Naive thymus-derived CD8-positive, alpha-beta T cell (primary cell): ENCODE measurements at regions not wholly inside any gene's neighbourhood (a gene's known extent, or its start where the extent isn't known, plus 50 kb on each side); places are given as distances from the start of the nearest gene placed in this dataset.
"Not testable (repeated sequence)": the region's sequence is repeated elsewhere in the genome, so short reads cannot be mapped to it uniquely, and the experiment has no call there.

Experiments used
- ATAC-seq, 2 donors: fragments of 150-1000 bp; cut with Tn5 transposase in 1 of 2; sonication (Bioruptor Pico), chemical (Tn5 transposase) in 1 of 2; 1 replicate in 1 of 2; 2 replicates in 1 of 2; pipeline ENCODE4 v1.10.0; 2021; ENCODE audit warnings: mild to moderate bottlenecking in 2 of 2, moderate library complexity in 2 of 2
- POLR2A ChIA-PET: fragments of 350-600 bp; sonication (Branson Sonifier 250); formaldehyde crosslinking; loops from one replicate; lab custom pipeline; 2021; ENCODE audit warnings: antibody characterized with exemption; lab: Charles Lee
- DNase-seq, 10 donors: peaks; one replicate each; pipeline versions ENCODE4 v3.0.0 to v3.0.0-alpha.2; 2020 to 2022
- H3K27ac Mint-ChIP-seq, 10 donors: one replicate each; pipeline ENCODE4 v1.8.0; 2020 to 2022; ENCODE audit warnings: mild to moderate bottlenecking in 10 of 10, mixed read lengths in 10 of 10, moderate library complexity in 4 of 10, inconsistent platforms in 1 of 10
- H3K27me3 Mint-ChIP-seq, 5 donors: one replicate each; pipeline ENCODE4 v1.8.0; 2021 to 2022; ENCODE audit warnings: mixed read lengths in 5 of 5
- H3K36me3 Mint-ChIP-seq, 3 donors: one replicate each; pipeline ENCODE4 v1.8.0; 2020 to 2022; ENCODE audit warnings: mixed read lengths in 3 of 3, mild to moderate bottlenecking in 2 of 3, inconsistent platforms in 1 of 3
- H3K4me1 Mint-ChIP-seq, 4 donors: one replicate each; pipeline ENCODE4 v1.8.0; 2021 to 2022; ENCODE audit warnings: mixed read lengths in 4 of 4
- H3K4me3 Mint-ChIP-seq, 10 donors: one replicate each; pipeline ENCODE4 v1.8.0; 2020 to 2022; ENCODE audit warnings: mild to moderate bottlenecking in 10 of 10, mixed read lengths in 10 of 10, moderate library complexity in 6 of 10, inconsistent platforms in 1 of 10
- H3K9me3 Mint-ChIP-seq, 9 donors: one replicate each; pipeline ENCODE4 v1.8.0; 2020 to 2022; ENCODE audit warnings: mixed read lengths in 9 of 9, mild to moderate bottlenecking in 3 of 9, inconsistent platforms in 1 of 9, moderate library complexity in 1 of 9

DNA sequence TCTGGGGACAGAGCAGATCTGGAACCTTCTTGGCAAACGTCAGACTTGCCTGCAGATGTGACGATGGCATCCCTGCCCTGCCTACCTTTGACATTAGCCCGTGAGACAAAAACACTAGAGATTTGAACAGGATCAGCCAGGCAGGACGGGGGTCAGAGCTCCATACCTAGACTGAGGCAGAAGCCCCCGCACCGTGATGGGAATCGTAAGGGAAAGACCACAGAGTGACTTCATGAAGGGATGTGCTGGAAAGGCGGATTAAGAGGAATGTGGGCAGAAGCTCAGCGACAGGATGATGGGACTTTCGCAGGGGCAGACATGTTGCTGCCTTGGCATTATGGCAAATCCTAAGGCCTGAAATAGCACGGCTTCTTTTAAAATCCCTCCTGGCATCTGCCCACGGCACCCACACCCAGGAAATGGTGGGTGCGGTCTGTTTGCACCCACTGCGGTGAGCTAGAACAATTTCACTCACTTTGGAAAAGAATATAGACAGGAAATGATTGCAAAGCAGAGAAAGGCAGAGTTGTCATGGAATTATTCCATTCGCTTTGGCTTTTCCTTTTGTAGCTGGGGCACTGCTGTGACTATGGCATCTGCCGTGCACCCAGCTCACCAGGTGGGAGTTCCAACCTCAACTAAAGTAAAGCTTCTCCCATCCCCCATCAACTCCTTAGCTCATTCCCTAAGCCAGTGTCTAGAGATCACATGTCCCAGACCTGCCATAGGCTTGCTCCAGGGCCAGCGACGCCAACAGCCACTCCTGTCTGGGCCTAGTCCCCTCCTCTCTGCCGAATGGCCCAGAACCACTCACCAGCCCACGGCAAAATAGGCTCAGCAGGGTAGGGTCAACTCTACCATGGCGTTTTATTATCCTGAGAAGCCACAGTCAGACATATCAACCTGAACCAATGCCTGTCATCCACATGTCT lies 112.7 kb upstream of the NPAS2 start:
- ATAC-seq = no peak
- Mint-ChIP-seq H3K4me3 (peak overlapping the region in 8 of 10 donors; percentile 1 to 61 (median 44)), H3K27ac (peak overlapping the region in 1 of 10 donors; percentile 19), H3K27me3 (no peaks in the 10 kb centered on the region), H3K36me3 (no peaks in the 10 kb centered on the region), H3K4me1 (peaks cover 12 to 32% (median 20%) of the 10 kb centered on the region in 4 donors), H3K9me3 (no peaks in the 10 kb centered on the region)
- peak in 1 of 10 donors; percentile 3 for DNase-seq
- POLR2A ChIA-PET = no interaction called here

GRCh38 chr2:100708333-100708732 lies 111.6 kb upstream of the NPAS2 start:
- DNase-seq (no peak), ATAC-seq (no peak)
- Mint-ChIP-seq H3K4me3 (no peak overlapping the region), H3K4me1 (peaks cover 12 to 30% (median 19%) of the 10 kb centered on the region in 4 donors), H3K27ac (peak overlapping the region in 2 of 10 donors; percentile 11 to 32), H3K9me3 (no peaks in the 10 kb centered on the region), H3K36me3 (no peaks in the 10 kb centered on the region), H3K27me3 (no peaks in the 10 kb centered on the region)
- POLR2A ChIA-PET = no interaction called here

GRCh38 chr2:100713106-100713505 lies 106.8 kb upstream of the NPAS2 start:
- Mint-ChIP-seq H3K4me3 (no peak overlapping the region), H3K9me3 (no peaks in the 10 kb centered on the region), H3K36me3 (no peaks in the 10 kb centered on the region), H3K4me1 (peaks cover 0 to 5% (median 0%) of the 10 kb centered on the region in 4 donors), H3K27ac (no peak overlapping the region), H3K27me3 (no peaks in the 10 kb centered on the region)
- ATAC-seq (no peak), DNase-seq (no peak)
- POLR2A ChIA-PET = no interaction called here

DNA sequence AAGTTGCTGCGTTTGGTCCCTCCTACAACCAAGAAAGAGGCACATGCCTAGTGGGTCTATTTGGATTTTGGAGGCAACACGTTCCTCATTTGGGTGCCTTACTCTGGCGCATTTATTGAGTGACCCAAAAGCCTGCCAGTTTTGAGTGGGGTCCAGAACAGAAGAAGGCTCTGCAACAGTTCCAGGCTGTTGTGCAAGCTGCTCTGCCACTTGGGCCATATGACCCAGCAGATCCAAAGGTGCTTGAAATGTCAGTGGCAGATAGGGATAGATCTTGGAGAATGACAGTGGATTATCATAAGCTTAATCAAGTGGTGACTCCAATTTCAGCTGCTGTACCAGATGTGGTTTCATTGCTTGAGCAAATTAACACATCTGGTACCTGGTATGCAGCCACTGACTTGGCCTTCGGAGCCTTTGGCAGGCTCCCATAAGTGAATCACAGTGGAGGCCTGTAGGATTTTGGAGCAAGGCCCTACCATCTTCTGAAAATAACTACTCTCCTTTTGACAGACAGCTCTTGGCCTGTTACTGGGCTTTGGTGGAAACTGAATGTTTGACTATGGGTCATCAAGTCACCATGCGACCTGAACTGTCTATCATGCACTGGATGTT lies 105.4 kb upstream of the NPAS2 start:
- H3K4me3 Mint-ChIP-seq, H3K9me3 Mint-ChIP-seq, DNase-seq, H3K27ac Mint-ChIP-seq, H3K36me3 Mint-ChIP-seq, POLR2A ChIA-PET, H3K27me3 Mint-ChIP-seq, ATAC-seq, H3K4me1 Mint-ChIP-seq: not testable (repeated sequence)

DNA sequence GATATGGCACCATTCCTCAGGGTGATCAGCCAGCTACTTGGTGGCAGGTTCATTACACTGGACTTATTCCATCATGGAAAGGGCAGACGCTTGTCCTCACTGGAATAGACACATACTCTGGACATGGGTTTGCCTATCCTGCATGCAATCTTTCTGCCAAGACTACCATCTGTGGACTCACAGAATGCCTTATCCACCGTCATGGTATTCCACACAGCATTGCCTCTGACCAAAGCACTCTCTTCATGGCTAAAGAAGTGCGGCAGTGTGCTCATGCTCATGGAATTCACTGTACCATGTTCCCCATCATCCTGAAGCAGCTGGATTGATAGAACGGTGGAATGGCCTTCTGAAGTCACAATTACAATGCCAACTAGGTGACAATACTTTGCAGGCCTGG lies 104.1 kb upstream of the NPAS2 start:
- H3K9me3 Mint-ChIP-seq, H3K4me1 Mint-ChIP-seq, H3K27ac Mint-ChIP-seq, ATAC-seq, DNase-seq, H3K27me3 Mint-ChIP-seq, H3K36me3 Mint-ChIP-seq, H3K4me3 Mint-ChIP-seq, POLR2A ChIA-PET: not testable (repeated sequence)

DNA sequence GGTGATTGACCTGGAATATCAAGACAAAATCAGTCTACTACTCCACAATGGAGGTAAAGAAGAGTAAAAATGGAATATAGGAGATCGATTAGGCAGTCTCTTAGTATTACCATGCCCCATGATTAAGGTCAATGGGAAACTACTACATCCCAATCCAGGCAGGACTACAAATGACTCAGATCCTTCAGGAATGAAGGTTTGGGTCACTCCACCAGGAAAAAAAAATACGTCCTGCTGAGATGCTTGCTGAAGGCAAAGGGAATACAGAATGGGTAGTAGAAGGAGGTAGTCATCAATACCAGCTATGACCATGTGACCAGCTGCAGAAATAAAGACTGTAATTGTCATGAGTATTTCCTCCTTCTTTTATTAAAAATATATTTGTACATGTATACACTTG lies 103.4 kb upstream of the NPAS2 start:
- Mint-ChIP-seq H3K36me3 (no peaks in the 10 kb centered on the region), H3K27ac (no peak overlapping the region), H3K27me3 (no peaks in the 10 kb centered on the region), H3K9me3 (no peaks in the 10 kb centered on the region), H3K4me3 (no peak overlapping the region), H3K4me1 (no peaks in the 10 kb centered on the region)
- POLR2A ChIA-PET = no interaction called here
- DNase-seq = no peak
- no peak for ATAC-seq

GRCh38 chr2:100718065-100718629 lies 101.8 kb upstream of the NPAS2 start:
- Mint-ChIP-seq H3K36me3 (no peaks in the 10 kb centered on the region), H3K27ac (no peak overlapping the region), H3K9me3 (no peaks in the 10 kb centered on the region), H3K27me3 (no peaks in the 10 kb centered on the region), H3K4me1 (no peaks in the 10 kb centered on the region), H3K4me3 (no peak overlapping the region)
- no peak for ATAC-seq
- POLR2A ChIA-PET = no interaction called here
- DNase-seq = no peak

DNA sequence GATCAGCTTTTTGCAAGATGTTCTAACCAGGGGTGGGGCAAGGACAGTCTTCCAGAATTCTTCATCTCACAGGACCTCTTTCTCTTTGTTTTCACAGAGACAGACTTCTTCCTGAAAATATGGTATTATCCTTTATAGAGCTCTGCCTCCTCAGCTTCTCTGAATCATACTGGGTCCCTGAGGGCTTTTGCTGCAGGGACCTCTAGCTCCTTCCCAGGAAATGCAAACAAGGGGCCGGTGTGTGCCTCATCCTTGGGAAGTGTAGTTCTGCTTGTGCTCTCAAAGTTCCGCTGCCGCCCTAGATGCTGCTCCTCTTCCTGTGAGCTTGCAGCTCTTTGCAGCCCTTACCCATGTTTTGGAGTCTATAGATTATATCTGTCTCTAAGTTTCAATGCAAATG lies 99.5 kb upstream of the NPAS2 start:
- Mint-ChIP-seq H3K4me3 (no peak overlapping the region), H3K36me3 (no peaks in the 10 kb centered on the region), H3K9me3 (no peaks in the 10 kb centered on the region), H3K27me3 (no peaks in the 10 kb centered on the region), H3K27ac (no peak overlapping the region), H3K4me1 (no peaks in the 10 kb centered on the region)
- DNase-seq (no peak), ATAC-seq (no peak)
- POLR2A ChIA-PET = no interaction called here

GRCh38 chr2:100721693-100722092 lies 98.2 kb upstream of the NPAS2 start:
- H3K9me3 Mint-ChIP-seq = no peaks in the 10 kb centered on the region
- no peaks in the 10 kb centered on the region for H3K36me3 Mint-ChIP-seq
- DNase-seq (no peak), ATAC-seq (no peak)
- H3K4me1 Mint-ChIP-seq = no peaks in the 10 kb centered on the region
- no peak overlapping the region for H3K27ac Mint-ChIP-seq
- POLR2A ChIA-PET = no interaction called here
- H3K27me3 Mint-ChIP-seq = peaks cover 0 to 3% (median under 1%) of the 10 kb centered on the region in 5 donors
- no peak overlapping the region for H3K4me3 Mint-ChIP-seq

GRCh38 chr2:100722125-100722524 lies 97.8 kb upstream of the NPAS2 start:
- Mint-ChIP-seq H3K27ac (no peak overlapping the region), H3K36me3 (no peaks in the 10 kb centered on the region), H3K4me1 (no peaks in the 10 kb centered on the region), H3K27me3 (peaks cover 0 to 3% (median 1%) of the 10 kb centered on the region in 5 donors), H3K4me3 (no peak overlapping the region), H3K9me3 (no peaks in the 10 kb centered on the region)
- POLR2A ChIA-PET = no interaction called here
- DNase-seq = no peak
- ATAC-seq = no peak

- POLR2A ChIA-PET = no interaction called here
- Mint-ChIP-seq H3K27ac (peak overlapping the region in 1 of 10 donors; percentile 31), H3K36me3 (peaks cover 0 to 12% (median 0%) of the 10 kb centered on the region in 3 donors), H3K9me3 (peaks cover 0 to 8% (median 4%) of the 10 kb centered on the region in 9 donors), H3K4me3 (no peak overlapping the region), H3K4me1 (no peaks in the 10 kb centered on the region), H3K27me3 (peaks cover 0 to 22% (median 4%) of the 10 kb centered on the region in 5 donors)
- ATAC-seq (no peak), DNase-seq (no peak)
Observed at GRCh38 chr2:100726866-100727265, 93.1 kb upstream of the NPAS2 start.

- POLR2A ChIA-PET = interaction anchor here (1.1 kb wide), 1 partner anchor 120 kb away, joined by 3 read pairs; no protein-coding TSS in a partner anchor
- Mint-ChIP-seq H3K27me3 (peaks cover 0 to 29% (median 6%) of the 10 kb centered on the region in 5 donors), H3K4me3 (no peak overlapping the region), H3K4me1 (no peaks in the 10 kb centered on the region), H3K27ac (no peak overlapping the region), H3K9me3 (peaks cover 0 to 8% (median 4%) of the 10 kb centered on the region in 9 donors), H3K36me3 (peaks cover 0 to 12% (median 0%) of the 10 kb centered on the region in 3 donors)
- DNase-seq (peak in 9 of 10 donors; percentile 5 to 54 (median 27)), ATAC-seq (peak; percentile 52 to 58)
Observed at GRCh38 chr2:100730290-100730868, 89.6 kb upstream of the NPAS2 start.
